ENCODE measurements at regions not wholly inside any gene's neighbourhood (a gene's known extent, or its start where the extent isn't known, plus 50 kb on each side); places are given as distances from the start of the nearest gene placed in this dataset.

DNA sequence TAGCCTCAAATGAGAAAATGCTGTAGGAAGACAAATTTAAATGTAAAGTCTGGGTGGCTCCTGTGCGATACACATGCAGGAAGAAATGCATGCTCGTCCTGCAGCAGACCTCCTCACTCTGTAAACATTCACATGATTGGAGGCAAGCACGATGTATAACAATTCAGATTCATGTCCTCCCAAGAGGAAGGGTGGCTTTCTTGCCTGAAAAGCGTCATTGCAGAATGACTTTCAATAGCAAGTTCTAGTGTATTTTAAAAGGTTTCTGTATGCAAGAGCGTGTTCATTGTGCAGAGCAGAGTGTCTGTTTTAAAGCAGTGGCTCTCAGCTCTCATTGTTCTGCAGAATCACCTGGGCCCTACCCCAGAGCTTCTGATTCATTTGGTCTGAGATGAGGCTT lies 170.3 kb upstream of the CELF2 start:
- TF ChIP-seq, protein P1, sequence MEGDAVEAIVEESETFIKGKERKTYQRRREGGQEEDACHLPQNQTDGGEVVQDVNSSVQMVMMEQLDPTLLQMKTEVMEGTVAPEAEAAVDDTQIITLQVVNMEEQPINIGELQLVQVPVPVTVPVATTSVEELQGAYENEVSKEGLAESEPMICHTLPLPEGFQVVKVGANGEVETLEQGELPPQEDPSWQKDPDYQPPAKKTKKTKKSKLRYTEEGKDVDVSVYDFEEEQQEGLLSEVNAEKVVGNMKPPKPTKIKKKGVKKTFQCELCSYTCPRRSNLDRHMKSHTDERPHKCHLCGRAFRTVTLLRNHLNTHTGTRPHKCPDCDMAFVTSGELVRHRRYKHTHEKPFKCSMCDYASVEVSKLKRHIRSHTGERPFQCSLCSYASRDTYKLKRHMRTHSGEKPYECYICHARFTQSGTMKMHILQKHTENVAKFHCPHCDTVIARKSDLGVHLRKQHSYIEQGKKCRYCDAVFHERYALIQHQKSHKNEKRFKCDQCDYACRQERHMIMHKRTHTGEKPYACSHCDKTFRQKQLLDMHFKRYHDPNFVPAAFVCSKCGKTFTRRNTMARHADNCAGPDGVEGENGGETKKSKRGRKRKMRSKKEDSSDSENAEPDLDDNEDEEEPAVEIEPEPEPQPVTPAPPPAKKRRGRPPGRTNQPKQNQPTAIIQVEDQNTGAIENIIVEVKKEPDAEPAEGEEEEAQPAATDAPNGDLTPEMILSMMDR (IDR thresholded peaks at IDR 0.05; ENCODE audit: insufficient read depth, low read length), result no peak
- no peak for TF ChIP-seq POLR2AphosphoS5 (IDR thresholded peaks at IDR 0.05; ENCODE audit: low read depth)

Measured in HL-60 (cell line).